ENCODE measurements at regions not wholly inside any gene's neighbourhood (a gene's known extent, or its start where the extent isn't known, plus 50 kb on each side); places are given as distances from the start of the nearest gene placed in this dataset.

GRCh38 chr2:120826716-120827410 is 91.2 kb downstream of the GLI2 start:
- DNase-seq (ENCODE audit: low read depth, low spot score), result no peak
- Histone ChIP-seq H3K4me2 (ENCODE audit: control insufficient read depth, insufficient read depth) (no peak overlapping the region), H3K79me2 (ENCODE audit: control insufficient read depth, insufficient read depth, low read length) (no peaks in the 10 kb centered on the region), H3K36me3 (ENCODE audit: control insufficient read depth in 2 of 2, insufficient read depth in 2 of 2, low read length in 1 of 2) (no peaks in the 10 kb centered on the region), H3K27me3 (replicated peaks in 1 of 2; ENCODE audit: control insufficient read depth in 2 of 2, insufficient read depth in 2 of 2, low read length in 1 of 2) (peaks cover 2% of the 10 kb centered on the region in 2 experiments; a peak in 2 of 4 replicates), H4K20me1 (ENCODE audit: control insufficient read depth, insufficient read depth) (no peaks in the 10 kb centered on the region), H3K4me1 (ENCODE audit: control insufficient read depth, insufficient read depth, low read length) (no peaks in the 10 kb centered on the region), H2AFZ (ENCODE audit: control insufficient read depth, low read depth, low read length) (no peak overlapping the region), H3K4me3 (no peak overlapping the region), H3K9ac (ENCODE audit: control insufficient read depth, insufficient read depth, low read length) (no peak overlapping the region), H3K27ac (ENCODE audit: control insufficient read depth, insufficient read depth) (no peak overlapping the region), H3K9me3 (replicated peaks; ENCODE audit: control insufficient read depth, insufficient read depth, low read length) (no peaks in the 10 kb centered on the region)
- TF ChIP-seq MEF2B (IDR thresholded peaks at IDR 0.05; ENCODE audit: partially characterized antibody, poor library complexity, severe bottlenecking) (no peak), ATF2 (IDR thresholded peaks at IDR 0.05; ENCODE audit: low read length) (no peak), SMARCA5 (IDR thresholded peaks at IDR 0.05) (no peak), RCOR1 (conservative IDR thresholded peaks at IDR 0.05; ENCODE audit: low read depth, low read length) (no peak), E4F1 (IDR thresholded peaks at IDR 0.05; ENCODE audit: borderline replicate concordance, partially characterized antibody) (no peak), EP300 (IDR thresholded peaks at IDR 0.05; ENCODE audit: borderline replicate concordance in 1 of 2, control insufficient read depth in 1 of 2, low read depth in 2 of 2, low read length in 2 of 2) (no peak), ASH2L (IDR thresholded peaks at IDR 0.05; ENCODE audit: borderline replicate concordance, low read depth) (no peak), RUNX3 (IDR thresholded peaks at IDR 0.05; ENCODE audit: low read length) (no peak), GABPA (IDR thresholded peaks at IDR 0.05; ENCODE audit: low read depth) (no peak), POLR2AphosphoS2 (IDR thresholded peaks at IDR 0.05; ENCODE audit: low read depth, low read length) (no peak), IRF4 (IDR thresholded peaks at IDR 0.05; ENCODE audit: low read depth, low read length) (no peak), RFX5 (IDR thresholded peaks at IDR 0.05; ENCODE audit: low read depth, low read length) (no peak)
- intact Hi-C loops (cut with micrococcal nuclease; ENCODE audit: unreplicated experiment), result no loop called here
- ChIA-PET RAD21 (ENCODE audit: unreplicated experiment) (no interaction called here), SMC1A (ENCODE audit: uncharacterized antibody, unreplicated experiment) (no interaction called here), POLR2A (no interaction called here), CTCF (no interaction called here)
- in situ Hi-C loops (cut with MboI), result no loop called here
- ATAC-seq, result no peak
- BruUV-seq (replicated peaks), result no TSS peak
- no peak for FAIRE-seq
- WGBS (ENCODE audit: insufficient coverage, insufficient replicate concordance, low lambda C conversion rate, missing lambda C conversion rate), result 33% methylated on average over 18 of the region's 18 CpGs
